ENCODE measurements at regions not wholly inside any gene's neighbourhood (a gene's known extent, or its start where the extent isn't known, plus 50 kb on each side); places are given as distances from the start of the nearest gene placed in this dataset.
A peak's percentile ranks its signal among the peaks of the same experiment; 100 is the strongest.

GRCh38 chr2:217749008-217749407, 253.8 kb downstream of the TNS1 start:
- no peak for DNase-seq

DNA sequence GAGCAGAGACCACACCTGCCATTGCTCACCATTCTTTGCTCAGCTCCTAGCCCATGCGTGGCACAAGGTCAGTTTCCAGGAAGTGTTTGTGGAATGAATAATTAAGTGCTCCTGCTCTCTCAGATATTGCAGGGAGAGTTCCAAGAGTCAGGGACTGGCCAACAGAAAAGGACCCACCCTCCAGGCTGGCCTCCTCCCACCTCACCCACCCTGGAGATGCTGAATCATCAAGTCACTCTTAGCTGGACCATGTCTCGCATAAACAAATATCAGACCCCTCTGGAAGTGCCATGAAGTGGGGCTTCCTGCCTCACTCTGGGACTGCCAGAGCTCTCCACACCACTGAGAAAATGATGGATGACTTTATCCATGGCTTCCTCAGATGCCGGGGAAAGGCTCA, 256.0 kb downstream of the TNS1 start:
- no peak for DNase-seq

GRCh38 chr2:217743966-217744761, 258.6 kb downstream of the TNS1 start:
- DNase-seq, result no peak

GRCh38 chr2:217743407-217743806, 259.4 kb downstream of the TNS1 start:
- no peak for DNase-seq

DNA sequence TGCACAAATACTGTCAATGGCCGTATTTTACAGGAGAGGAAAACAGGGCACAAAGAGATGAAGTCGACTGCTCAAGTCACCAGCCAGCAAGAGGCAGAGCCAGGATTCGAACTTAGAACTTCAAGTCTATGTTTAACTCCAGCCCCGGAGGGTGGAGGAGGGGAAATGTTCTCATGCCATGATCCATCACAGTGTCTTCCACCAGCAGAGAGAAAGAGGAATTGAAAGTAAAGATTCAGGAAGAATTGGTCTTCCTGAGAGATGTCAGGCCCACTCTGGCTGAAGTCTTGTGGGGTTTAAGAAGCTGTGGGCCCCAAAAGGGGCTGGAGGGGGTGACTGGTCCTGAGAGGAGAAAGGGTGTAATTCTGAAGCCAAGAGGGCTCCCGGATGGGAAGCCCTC, 260.0 kb downstream of the TNS1 start:
- DNase-seq, result no peak

DNA sequence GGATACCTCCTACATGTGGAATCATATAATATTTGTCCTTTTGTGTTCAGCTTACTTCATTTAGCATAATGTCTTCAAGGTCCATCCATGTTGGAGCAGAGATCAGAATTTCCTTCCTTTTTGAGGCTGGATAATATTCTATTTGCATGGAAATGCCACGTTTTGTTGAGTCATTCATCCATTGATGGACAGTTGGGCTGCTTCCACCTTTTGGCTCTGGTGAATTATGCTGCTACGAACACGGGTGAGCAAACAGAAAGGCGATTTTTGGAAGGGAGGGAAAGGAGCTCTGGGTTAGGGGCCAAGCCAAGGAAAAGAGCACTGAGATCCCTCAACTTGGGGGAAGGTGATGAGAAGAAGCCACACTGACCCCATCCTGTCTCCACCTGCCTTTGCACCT, 260.5 kb downstream of the TNS1 start:
- no peak for DNase-seq

DNA sequence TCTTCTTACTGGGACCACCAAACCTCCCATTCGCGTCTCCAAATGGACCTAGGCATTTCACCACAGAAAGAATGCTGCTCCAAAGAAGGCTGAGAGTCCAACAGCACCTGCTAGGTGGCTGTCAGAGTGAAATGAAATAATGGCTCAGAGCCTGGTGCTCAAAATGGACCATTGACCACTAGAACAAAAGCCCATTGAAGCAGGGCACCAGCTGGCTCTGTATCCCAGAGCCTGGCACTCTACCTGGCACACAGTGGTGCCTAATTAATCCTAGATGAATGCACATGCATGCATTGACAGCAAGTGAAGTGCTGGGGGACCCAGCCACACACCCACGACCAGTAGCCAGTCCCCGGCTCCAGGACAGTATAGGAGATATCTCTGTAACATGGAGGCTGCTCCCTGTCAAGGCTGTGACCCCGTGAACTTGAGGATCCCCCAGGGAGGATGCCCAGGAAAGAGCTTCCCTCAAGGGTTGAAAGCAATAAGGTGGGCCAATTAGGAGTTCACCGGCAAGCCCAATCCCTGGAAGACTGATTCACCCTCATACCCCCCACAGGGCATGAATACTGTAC, 261.3 kb downstream of the TNS1 start:
- no peak for DNase-seq

GRCh38 chr2:217740756-217741155, 262.0 kb downstream of the TNS1 start:
- no peak for DNase-seq

GRCh38 chr2:217740178-217740577, 262.6 kb downstream of the TNS1 start:
- DNase-seq, result no peak

DNA sequence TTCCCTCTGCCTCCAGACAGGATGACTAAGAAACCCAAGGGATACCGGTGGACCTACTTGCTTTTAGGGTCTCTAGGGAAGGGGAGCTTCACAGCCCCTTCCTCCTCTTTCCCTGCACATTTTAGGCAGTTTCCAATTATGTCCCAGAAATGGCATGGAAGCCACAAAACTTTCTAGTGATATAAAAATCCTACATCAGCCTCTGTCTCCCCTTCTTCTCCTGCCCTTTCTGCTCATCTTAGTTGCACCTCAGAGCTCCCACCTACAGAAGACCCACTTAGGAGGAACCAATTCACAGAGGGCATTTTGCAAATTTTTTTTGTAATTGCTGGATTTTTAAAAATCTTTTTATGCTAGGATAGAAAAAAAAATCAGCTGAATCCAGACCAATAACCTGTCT, 263.1 kb downstream of the TNS1 start:
- DNase-seq, result peak in 1 of 2 experiments; percentile 30

GRCh38 chr2:217738061-217738460, 264.7 kb downstream of the TNS1 start:
- DNase-seq, result no peak

- DNase-seq, result no peak
These were observed 265.8 kb downstream of the TNS1 start for GRCh38 chr2:217736776-217737550.

DNA sequence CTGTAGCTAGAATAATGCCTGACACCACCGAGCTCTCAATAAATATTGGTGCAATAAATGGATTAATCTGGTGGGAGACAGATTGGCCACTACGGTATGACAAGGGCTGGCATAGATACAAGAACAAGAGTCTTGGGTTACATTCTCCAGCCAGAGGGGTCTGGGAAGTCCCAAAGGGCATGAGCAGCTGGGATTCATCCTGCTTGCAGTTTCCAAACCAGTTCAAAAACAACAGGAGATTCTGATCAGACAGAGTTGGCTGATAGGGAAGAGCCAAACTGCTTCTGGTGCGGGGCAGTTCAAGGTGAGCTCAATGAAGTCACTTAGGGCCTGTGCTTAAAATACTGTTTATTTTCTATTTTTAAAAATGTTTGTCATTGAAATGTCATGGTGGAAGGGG, 266.9 kb downstream of the TNS1 start:
- no peak for DNase-seq

DNA sequence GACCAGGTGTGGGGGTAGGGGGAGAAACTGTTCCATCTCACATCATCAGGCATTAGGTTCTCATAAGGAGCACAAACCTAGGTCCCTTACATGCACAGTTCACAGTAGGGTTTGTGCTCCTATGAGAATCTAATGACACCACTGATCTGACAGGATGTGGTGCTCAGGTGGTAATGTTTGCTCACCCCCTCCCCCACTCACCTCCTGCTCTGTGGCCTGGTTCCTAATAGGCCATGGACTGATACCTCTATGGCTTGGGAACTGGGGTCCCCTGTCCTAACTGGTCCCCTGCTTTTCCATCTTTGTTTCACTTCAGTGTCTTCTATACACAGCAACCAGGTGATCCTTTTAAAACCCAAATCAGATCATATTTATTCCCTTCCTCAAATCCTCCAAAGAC, 267.8 kb downstream of the TNS1 start:
- DNase-seq, result no peak

GRCh38 chr2:217733461-217733860, 269.3 kb downstream of the TNS1 start:
- no peak for DNase-seq

- DNase-seq, result no peak
These were observed 269.8 kb downstream of the TNS1 start for GRCh38 chr2:217732992-217733391.

DNA sequence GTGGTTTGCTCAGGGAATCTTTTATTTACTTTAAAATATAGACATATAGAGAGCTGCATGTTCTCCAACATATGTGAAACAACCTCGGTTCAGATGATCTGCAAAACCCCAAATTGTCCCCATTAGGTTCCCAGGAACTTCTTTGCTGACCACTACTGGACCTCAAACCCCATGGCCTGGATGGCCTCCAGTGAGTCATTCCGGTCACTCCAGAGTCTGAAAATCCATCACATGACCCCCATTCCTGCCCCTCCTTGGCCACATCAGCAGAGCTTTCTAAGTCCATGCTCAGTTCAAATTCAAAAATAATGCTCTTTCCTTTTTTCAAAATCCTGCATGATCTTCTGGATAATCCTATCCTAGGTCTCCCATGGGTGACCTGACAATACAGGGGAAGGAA, 271.0 kb downstream of the TNS1 start:
- no peak for DNase-seq

- no peak for DNase-seq
These were observed 273.3 kb downstream of the TNS1 start for GRCh38 chr2:217729421-217730053.

- DNase-seq, result no peak
These were observed 275.0 kb downstream of the TNS1 start for GRCh38 chr2:217727801-217728200.

DNA sequence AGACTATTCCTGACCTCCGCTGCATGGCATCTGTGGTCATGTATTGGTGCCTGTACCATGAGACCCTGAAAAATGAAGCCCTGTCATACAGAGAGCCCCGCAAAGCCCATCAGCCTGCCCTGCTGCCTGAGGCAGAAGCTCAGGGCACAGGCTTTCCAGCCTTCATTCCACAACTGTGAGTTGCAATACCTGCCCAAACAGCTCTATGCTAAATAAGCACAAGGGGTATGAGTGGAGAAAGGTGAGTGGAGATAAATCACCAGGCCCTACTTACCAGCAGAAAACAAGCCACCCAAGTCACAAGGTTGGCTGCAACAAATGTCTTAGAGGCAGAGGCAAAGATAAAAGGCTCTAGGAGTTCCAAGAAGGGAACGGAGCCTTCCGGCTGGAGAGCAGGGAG, 277.4 kb downstream of the TNS1 start:
- DNase-seq, result no peak

- DNase-seq, result no peak
These were observed 278.3 kb downstream of the TNS1 start for GRCh38 chr2:217724471-217724870.

- DNase-seq, result no peak
These were observed 278.8 kb downstream of the TNS1 start for GRCh38 chr2:217723981-217724380.

DNA sequence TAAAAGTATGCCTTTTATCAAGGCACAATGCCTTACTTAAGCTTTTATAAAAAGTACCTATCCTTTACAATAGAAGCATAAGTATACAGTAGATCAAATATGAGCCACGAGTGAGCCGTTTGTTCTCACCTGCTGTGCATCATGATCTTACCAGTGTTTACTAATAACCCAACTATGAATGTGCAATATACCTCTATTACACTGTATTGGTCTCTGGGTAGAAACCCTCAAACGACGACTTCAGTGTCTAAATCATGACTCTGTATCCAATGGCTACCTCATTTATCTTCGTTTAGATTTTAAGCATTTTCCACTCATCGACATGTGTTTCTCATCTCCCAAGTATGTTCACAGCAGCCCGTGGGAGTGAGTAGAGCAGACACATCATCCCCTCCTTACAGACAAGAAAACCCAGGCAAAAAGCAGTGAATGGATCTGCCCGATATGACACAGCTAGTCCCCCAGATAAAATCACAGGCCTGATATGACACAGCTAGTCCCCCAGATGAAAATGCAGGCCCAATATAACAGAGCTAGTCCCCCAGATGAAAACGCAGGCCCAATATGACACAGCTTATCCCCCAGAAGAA, 279.8 kb downstream of the TNS1 start:
- DNase-seq, result no peak
